ENCODE measurements at regions not wholly inside any gene's neighbourhood (a gene's known extent, or its start where the extent isn't known, plus 50 kb on each side); places are given as distances from the start of the nearest gene placed in this dataset.
"Not testable (repeated sequence)": the region's sequence is repeated elsewhere in the genome, so short reads cannot be mapped to it uniquely, and the experiment has no call there.

DNA sequence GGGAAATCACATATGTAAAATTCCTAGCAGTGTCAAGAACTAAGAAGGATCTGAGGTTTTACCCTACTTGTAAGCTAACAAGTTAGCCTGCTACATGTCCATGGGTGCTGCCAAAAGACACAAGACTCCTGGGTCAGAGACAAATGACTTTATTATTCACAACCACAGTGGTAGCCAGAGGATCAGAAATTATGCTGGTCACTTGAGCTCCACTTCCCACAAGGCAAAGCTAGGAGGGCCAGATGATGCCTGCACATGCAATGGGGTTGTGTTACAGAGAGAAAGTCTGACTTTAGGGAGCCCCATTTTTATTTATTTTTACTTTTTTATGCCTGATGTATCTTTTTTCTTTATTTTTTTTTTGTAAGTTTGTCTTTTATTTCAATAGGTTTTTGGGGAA, 136.8 kb downstream of the S1PR1 start:
- DNase-seq, result no peak

DNA sequence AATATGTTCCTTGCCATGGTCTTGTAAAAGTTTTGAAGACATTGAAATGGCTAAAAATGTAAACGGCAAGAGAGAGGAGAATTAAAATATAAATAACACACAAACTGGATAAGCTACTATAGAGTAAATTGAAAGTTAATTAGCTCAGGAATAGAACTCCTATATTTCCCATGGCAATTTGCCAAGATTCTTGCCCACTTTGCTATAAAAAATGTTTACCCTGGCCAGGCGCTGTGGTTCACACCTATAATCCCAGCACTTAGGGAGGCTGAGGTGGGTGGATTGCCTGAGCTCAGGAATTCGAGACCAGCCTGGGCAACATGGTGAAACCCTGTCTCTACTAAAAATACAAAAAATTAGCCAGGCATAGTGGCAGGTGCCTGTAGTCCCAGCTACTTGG, 138.6 kb downstream of the S1PR1 start:
- DNase-seq, result not testable (repeated sequence)

DNA sequence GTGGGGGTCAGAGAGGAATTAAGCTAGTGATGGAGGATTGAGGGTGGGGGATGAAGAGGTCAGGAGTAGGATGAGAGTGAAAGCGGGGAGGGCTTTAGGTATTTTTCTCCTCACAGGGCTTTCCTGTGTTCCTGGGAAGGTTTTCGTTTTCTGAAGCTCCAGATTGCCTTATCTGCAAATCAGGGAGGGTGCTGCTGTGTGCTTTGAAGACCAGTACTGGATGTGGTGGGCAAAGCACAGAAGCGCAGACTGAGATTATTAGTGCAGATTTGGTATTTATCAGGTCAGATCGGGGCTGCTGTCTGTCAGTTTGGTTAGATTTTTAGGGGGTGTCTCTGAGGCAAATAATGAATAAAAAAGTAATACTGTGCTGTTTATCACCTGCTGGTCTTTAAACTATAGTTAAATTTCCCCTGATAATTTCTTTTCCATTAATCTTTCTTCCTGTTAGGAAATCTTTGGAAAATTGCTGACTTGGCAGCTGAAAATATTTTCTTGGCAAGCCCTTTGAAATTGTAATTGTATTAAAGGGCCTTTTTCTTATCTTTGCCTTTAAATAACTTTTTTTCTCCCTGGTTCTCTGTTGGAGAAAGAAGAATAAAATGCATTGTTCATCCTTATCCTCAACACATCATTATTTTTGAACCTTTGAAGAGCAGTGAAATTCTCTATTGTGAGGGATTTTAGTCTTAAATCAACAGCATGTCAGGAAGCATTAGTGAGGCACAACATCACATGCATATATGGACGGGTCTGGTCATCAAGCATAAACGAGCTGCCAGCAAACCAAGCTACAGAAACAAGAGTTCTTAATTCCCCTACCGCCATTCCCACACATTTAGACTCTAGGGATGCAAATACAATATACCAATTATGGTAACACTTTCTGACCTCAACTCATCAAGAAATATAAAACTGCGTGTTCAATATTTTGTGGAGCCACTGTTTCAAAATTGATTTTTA, 139.6 kb downstream of the S1PR1 start:
- no peak for DNase-seq

DNA sequence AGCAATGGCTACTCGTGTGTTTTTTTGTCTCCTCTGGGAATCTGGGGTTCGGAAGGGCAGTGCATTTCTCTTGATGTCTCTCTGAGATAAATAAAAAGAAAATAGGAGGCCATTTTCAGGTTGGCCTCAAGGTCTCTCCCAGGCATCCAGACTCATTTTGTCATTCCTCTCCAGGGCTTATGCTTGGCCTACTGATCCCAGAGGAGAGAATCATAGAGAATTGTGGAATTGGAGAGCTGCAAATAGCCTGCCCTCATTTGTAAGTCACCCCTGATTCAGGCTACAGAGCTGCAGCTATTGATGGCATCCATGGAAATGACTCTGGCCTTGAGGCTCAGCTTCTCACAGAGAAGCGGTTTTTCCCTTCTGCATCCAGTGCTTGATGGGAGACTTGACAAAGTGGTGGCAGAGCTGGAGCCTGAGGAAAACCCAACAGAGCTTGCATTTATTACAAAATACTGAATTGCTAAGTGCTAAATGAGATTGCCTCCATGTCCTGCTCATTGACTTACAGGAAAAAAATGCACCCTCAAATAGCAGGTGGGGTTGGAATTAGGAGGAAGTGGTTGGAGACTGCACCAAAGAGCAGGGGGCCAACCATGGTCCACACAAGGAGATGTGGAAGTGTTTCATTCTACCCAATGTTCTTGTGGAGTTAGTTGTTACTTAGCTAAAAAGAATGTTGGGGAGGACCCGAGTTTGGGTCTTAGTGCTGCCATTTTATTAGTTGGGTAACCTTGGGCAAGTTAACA, 140.4 kb downstream of the S1PR1 start:
- no peak for DNase-seq

DNA sequence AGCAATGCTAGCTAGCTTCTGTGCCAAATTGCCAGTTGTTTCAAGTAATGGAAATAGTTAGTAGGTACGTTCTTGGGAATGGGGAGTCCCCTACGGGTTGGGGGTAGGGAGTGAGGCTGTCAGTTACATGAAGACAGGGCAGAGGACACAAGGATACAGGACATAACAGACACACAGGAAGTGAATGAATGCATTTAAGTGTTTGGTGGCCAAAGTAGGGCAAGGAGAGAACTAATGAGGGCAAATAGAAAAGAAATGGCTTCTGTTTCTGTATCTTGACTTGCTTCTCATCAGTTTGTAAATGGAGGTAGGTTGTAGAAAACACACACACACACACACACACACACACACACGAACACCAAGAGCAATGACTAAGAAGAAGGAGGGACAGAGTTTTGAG, 142.2 kb downstream of the S1PR1 start:
- DNase-seq, result no peak

DNA sequence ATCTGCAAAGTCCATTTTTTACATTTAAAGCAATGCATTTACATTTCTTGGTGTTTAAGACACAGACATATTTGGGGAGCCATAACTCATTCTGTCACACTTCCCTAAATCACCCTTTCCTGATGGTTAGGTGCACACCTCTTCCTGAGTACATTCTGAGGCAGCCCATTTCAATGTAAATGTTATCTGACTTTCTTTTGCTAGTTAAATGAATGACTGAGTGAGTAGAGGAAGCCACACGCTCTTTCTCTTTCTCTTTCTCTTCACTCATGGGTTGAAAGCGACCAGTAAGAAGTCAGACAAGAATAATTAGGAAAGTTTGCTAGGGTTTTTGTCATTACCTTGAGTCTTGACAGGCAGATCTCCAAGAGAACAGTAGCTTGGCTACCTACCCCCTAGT, 143.1 kb downstream of the S1PR1 start:
- no peak for DNase-seq

DNA sequence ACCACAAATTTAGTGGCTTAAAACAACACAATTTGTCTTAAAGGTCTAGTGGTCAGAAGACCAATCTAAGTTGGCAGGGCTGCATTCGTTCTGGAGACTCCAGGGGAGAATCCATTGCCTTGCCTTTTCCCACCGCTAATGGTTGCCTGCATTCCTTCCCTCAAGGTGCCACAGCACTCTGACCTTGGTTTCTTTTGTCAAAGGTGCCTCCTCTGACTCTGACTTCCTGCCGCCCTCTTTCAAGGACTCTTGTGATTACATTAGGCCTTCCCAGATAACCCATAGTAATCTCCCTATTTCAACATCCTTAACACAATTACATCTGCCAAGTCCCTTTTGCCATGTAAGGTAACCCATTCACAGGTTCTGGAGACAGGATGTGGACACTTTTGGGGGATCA, 145.3 kb downstream of the S1PR1 start:
- no peak for DNase-seq

DNA sequence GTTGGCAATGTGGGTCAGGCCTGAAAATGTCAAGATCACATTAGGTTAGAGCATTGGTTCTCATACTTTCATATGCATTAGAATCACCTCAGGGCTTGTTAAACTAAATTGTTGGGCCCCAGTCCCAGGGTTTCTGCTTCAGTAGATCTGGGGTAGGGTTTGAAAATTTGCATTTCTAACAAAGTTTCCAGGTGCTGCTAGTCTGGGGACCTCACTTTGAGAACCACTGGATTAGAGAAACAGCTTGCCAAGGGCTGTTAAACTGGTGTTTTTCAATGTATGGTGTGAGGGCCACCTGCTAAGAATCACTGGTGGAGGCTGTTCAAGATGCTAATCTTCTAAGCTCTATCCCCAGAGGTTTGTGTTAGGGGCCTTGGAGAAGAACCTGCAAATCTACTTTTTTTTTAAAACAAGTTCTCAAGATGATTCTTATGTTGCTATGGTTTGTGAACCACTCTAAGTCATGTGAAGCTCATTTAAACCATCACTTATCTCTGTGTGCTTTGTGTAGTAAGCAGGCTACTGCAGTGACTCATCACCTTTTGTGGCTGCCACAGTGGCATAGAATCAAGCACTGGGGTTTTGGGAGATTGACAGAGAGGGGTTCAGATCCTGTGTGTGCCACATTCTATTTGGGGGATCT, 152.2 kb downstream of the S1PR1 start:
- no peak for DNase-seq

DNA sequence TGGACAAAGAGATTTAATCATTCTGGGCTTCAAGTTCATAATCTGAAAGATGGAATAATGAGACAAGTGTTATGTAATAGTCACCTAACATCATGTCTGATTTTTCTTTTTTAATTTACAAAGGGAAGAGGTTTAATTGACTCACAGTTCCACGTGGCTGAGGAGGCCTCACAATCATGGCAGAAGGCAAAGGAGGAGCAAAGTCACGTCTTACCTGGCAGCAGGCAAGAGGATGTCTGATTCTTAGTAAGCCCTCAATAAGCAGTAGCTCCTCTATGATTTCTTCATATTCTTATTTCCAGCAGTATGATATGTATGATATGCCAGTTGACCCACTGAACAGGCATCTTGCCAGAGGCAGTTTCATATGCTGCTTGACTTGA, 152.7 kb downstream of the S1PR1 start:
- DNase-seq, result no peak

DNA sequence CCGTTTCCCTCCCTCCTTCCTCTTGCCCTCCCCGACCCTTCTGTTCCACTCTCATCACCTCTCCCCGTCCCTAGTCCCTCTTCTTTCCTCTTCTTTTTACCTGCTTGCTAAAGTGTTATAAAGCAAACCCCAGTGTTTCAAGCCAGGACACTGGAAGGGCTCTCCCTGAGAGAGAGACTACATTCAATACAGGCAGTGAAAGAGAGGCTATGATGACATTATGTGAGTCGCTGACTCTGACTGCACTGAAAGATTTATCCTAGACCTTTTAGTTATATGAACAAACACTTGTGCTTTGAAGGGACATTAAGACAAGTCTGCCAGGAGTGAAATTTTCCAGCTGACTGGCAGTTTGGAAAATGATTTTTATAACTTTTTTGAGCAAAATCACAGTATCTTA, 155.7 kb downstream of the S1PR1 start:
- no peak for DNase-seq

DNA sequence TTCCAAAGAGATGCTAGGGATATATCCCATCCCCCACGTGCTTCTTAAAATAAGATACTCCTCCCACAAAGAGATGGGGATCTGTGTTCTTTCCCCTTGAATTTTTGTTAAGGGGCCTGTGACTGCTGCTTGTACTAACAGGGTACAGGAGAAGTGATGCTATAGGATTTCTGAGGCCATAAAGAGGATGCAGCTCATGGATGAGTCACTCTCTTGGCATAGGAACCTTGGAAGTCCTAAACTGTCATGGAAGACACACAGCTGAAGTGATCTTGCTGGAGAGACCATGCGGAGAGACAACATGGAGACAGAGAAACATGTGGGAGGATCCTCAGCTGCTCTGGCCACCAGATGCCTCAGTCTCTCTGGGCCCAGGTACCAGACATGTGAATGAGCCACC, 157.2 kb downstream of the S1PR1 start:
- no peak for DNase-seq

DNA sequence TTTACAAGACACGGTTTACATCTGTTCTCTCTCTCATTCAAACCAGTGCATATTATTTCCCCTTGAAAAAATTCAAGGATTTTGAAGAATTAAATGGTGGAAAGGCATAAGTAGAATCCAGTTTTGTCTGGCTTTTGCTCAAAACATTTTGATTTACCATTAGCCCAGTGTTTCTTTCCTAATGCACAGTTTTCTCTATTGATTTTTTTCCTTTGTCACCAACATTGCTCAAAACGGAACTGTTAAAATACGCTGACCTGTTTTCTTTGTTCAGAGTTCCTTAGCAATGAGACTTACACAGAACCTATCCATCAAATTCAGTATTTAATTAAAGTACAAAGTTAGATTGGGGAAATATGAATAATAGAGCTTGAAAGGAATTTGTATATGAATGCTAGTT, 162.4 kb downstream of the S1PR1 start:
- no peak for DNase-seq

DNA sequence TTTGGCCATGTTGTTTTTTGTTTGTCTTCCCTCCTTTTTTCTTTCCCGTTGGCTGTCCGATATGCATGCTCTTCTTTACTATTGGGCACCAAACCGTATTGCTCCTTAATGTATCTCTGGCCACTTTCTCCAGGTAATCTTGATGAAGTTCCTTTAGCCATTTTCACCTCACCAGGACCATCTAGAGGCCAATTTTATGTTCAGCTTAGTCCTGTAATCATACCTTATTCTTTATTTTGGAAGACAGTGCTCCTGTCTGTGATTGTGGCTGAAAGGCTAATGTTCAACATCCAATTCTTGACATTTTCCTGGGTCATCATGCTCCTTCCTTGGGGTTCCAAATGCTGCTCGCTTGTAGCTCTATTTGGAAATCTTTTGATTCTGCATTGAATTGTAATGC, 169.5 kb downstream of the S1PR1 start:
- DNase-seq, result no peak

DNA sequence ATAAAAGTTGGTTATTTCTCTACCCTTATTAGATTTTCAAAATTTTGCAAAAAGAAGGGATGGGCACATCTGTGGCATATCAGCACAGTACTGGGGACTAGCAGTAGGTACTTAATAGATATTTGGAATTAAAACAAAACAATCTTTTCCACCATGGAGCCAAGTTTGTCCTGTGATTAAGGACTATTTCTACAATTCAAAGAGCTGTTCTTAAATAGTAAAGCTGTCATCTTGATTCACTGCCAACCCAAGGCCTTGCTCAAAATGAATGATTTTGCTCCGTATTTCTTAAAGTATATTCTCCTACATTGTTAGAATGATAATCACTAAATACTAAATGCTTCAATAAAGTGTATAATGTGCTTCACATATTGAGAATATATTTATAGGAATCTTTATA, 169.9 kb downstream of the S1PR1 start:
- no peak for DNase-seq

DNA sequence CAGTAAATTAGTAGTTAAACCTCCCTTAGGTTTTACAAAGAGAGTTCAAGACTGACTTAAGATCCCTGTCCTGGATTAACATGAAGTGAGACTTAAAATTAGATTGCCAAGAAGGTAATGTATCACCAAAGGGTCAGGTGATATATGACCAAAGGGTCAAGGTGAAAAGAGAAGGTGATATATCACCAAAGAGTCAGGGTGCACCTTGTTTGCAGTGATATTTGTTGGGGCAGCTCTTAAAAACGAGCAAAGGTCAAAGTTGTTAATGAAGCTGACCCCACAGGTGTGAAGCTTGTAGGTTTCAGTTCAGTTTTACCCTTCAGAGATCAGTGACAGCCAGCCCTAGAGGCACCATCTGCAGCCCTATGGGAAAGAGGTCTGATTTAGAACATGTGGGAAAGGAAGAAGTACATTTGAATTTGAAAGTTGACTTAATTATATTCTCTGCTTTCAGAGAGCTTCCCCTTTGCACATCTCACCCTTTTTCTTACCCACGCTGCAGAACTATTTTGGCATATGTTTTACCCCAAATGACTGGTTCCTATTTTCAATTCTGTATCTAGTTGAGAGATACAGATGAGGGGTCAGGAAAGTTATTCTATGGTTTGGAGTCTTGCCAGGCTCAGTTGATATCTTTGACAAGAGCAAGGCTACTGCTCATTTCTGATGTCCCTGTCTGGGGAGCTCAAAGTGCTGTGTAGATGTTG, 170.8 kb downstream of the S1PR1 start:
- no peak for DNase-seq

DNA sequence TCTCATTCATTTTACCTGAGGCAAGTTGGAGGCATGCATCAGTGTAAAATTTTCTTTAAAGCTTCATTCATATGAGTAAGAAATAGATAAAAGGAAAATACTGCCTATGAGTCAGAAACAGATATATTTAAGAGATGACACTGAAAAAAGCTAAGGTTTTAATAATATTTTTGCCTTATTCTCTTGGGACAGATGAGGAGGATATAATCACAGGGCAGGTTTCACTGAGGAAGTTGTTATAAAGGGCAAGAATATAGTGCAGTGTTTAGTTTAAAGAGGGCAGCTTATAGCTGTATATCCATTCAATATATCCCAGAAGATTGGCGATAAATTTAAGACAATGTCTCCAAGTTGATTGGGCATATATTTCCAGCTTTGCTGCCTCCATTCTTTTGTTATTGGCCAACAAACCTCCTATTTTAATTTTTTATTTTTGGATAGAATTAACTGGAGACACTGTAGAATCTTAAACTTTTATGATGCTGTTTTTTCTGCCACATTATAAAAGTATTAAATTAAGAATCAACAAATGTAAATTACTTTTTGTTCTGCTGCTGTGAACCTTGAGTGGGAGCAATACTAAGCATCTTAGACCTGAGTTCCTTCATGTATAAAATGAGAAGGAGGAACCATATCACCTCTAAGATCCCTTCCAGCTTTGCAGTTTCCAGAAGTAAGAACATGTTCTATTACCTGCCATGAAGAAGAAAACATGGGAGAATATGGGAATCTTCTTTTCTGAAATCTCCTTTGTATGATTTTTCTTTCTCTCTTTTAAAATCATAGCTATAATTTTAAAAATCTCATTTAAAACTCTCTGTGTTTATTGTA, 171.6 kb downstream of the S1PR1 start:
- no peak for DNase-seq

DNA sequence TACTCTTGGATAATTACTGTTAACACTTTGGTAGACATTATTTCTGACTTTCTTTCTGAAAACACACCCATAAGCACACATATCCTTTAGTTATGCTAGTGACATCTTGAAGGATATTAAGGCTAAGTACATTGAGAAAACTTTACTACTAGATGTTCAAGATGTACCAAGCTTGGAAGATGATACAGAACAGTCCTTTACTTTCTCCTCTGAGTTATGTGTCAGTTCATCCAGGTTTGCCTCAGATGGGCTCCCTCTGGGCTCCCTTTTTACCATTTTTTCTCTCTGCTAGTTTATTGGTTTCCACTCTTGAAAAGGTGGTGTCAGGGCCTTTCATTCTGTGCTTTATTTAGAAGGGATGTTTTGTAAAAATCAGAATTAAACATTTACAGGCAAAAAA, 172.3 kb downstream of the S1PR1 start:
- no peak for DNase-seq

DNA sequence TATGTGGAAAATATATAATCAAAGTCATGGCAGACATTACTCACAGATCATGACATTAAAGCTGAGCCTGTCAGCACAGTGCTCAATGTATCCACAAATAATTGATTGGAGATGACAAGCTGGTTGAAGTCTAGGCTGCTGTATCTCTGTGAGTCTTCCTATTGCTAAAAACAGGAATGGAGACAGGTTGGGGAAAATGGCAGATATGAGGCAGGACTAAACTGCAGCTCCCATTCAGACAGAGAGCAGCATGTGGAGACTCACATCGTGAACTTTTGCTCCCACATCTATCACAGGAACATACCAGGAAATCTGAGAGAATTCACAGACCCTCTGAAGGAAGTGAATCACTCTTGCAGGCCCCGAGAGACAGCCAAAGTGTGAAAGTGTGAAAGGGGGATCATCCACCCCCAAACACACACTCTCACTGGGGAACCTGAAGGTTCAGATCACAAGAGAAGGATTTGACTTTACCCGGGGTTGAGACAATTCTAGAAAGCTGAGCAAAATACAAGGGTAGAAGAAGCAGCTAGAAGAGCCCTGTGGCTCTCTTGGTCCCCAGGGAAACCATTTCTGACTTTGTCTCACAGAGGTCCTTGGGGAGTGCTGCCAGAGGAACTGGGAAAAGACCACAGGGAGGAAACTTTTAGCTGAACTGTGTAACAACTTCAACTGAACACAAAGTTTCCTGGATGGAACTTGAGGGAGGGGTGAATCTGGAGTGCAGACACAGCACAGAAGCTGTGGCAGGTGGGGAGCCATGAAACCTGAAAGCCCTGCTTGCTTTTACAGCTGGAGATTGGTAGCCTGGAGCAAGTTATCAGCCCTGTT, 173.4 kb downstream of the S1PR1 start:
- no peak for DNase-seq

DNA sequence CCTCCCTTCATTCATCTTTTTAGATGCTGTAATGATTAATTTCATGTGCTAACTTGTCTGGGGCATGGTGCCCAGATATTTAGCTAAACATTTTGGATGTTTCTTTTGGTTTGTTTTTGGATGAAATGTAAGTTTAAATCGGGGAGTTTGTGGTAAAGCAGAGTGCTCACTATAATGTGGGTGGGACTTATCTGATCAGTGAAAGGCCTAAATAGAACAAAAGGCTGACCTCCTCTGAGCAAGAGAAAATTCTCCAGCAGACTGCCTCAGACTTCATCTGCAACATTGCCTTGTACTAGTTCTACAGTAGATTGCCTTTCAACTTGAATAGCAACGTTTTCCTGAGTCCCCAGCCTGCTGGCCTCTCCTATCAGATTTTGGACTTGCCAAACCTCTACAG, 183.6 kb downstream of the S1PR1 start:
- no peak for DNase-seq

DNA sequence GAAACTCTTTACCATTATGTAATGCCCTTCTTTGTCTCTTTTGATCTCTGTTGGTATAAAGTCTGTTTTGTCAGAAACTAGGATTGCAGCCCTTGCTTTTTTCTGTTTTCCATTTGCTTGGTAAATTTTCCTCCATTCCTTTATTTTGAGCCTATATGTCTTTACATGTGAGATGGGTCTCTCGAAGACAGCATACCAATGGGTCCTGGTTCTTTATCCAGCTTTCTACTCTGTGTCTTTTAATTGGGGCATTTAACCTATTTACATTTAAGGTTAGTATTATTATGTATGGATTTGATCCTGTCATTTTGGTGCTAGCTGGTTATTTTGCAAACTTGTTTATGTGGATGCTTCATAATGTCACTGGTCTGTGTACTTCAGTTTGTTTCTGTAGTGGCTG, 191.3 kb downstream of the S1PR1 start:
- not testable (repeated sequence) for DNase-seq

DNA sequence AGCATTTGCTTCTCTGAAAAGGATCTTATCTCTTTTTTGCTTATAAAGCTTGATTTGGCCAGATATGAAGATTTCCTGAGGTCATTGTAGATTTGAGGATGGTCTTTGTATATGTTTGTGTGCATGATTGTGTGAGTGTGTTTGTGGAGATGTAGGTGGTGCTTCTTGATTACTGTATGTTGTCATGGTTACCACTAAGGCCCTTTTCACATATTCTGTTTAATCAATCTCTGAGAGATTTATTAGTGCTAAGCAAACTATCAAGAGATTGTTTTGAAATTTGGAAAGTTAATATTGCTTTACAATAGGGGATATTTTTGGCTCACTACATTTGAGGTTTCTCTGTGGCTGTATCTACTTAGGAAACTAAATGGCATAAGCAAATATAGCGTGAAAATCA, 191.7 kb downstream of the S1PR1 start:
- DNase-seq, result no peak

All from stimulated activated naive CD4-positive, alpha-beta T cell treated with Interleukin-2 at 50 U/mL for 16 hours (primary cell).